Liver (tissue), 8 donors: ENCODE measurements at regions not wholly inside any gene's neighbourhood (a gene's known extent, or its start where the extent isn't known, plus 50 kb on each side); places are given as distances from the start of the nearest gene placed in this dataset.

Experiments used
- DNase-seq: peaks from one replicate; pipeline ENCODE4 v3.0.0-alpha.2; 2017; ENCODE audit warnings: low spot score
- H3K27ac ChIP-seq, 2 donors: one replicate each; pipeline ENCODE4 v1.7.0; 2013; ENCODE audit warnings: inconsistent platforms in 2 of 2, low read length in 2 of 2, control low read depth in 1 of 2, low read depth in 1 of 2, mild to moderate bottlenecking in 1 of 2
- H3K27me3 ChIP-seq, 4 donors: one replicate each; pipeline versions ENCODE4 v1.6.1 to v1.7.0; 2013; ENCODE audit warnings: low read length in 3 of 4, inconsistent platforms in 1 of 4, mild to moderate bottlenecking in 1 of 4, moderate library complexity in 1 of 4; ENCODE audit not compliant: control insufficient read depth in 4 of 4, insufficient read depth in 4 of 4
- H3K36me3 ChIP-seq, 4 donors: one replicate each; pipeline versions ENCODE4 v1.6.1 to v1.7.0; 2013; ENCODE audit warnings: low read length in 3 of 4, mild to moderate bottlenecking in 3 of 4, low read depth in 1 of 4, moderate library complexity in 1 of 4; ENCODE audit not compliant: control insufficient read depth in 4 of 4, insufficient read depth in 3 of 4
- H3K4me1 ChIP-seq, 4 donors: one replicate each; pipeline versions ENCODE4 v1.6.1 to v1.7.0; 2013; ENCODE audit warnings: low read length in 3 of 4, mild to moderate bottlenecking in 3 of 4, moderate library complexity in 1 of 4; ENCODE audit not compliant: control insufficient read depth in 4 of 4, insufficient read depth in 4 of 4
- H3K4me3 ChIP-seq, 3 donors: one replicate each; pipeline versions ENCODE4 v1.6.1 to v1.7.0; 2013; ENCODE audit warnings: low read length in 3 of 3, control low read depth in 1 of 3, low read depth in 1 of 3, mild to moderate bottlenecking in 1 of 3
- H3K9ac ChIP-seq, 2 donors: one replicate each; pipeline ENCODE4 v1.7.0; 2013; ENCODE audit warnings: low read length in 2 of 2, mild to moderate bottlenecking in 2 of 2, moderate library complexity in 2 of 2, control low read depth in 1 of 2, low read depth in 1 of 2
- H3K9me3 ChIP-seq, 4 donors: one replicate each; pipeline versions ENCODE4 v1.6.1 to v1.7.0; 2013; ENCODE audit warnings: low read length in 3 of 4; ENCODE audit not compliant: control insufficient read depth in 4 of 4
- ATF3 ChIP-seq: IDR thresholded peaks from 2 replicates; pipeline ENCODE4 v1.6.1; 2016; ENCODE audit warnings: antibody characterized with exemption
- EGR1 ChIP-seq, 2 donors: IDR thresholded peaks; 2 replicates each; pipeline ENCODE4 v1.6.1; 2016 to 2018; ENCODE audit warnings: antibody characterized with exemption in 2 of 2, low read depth in 2 of 2
- FOXA1 ChIP-seq: IDR thresholded peaks from 2 replicates; pipeline ENCODE4 v1.6.1; 2016; ENCODE audit warnings: antibody characterized with exemption
- FOXA2 ChIP-seq: IDR thresholded peaks from 2 replicates; pipeline ENCODE4 v1.6.1; 2016; ENCODE audit warnings: antibody characterized with exemption
- GABPA ChIP-seq, 2 donors: IDR thresholded peaks in 1 of 2; conservative IDR thresholded peaks in 1 of 2; 2 replicates each; pipeline ENCODE4 v1.6.1; 2016; ENCODE audit warnings: antibody characterized with exemption in 2 of 2, mild to moderate bottlenecking in 1 of 2, moderate library complexity in 1 of 2
- HNF4A ChIP-seq, 2 donors: conservative IDR thresholded peaks; 2 replicates each; pipeline ENCODE4 v1.6.1; 2016; ENCODE audit warnings: antibody characterized with exemption in 2 of 2, mild to moderate bottlenecking in 2 of 2
- HNF4G ChIP-seq: IDR thresholded peaks from 2 replicates; pipeline ENCODE4 v1.6.1; 2016; ENCODE audit warnings: antibody characterized with exemption
- JUND ChIP-seq, 2 donors: IDR thresholded peaks; 2 replicates each; pipeline ENCODE4 v1.6.1; 2016; ENCODE audit warnings: antibody characterized with exemption in 2 of 2
- NR2F2 ChIP-seq: IDR thresholded peaks from 2 replicates; pipeline ENCODE4 v1.6.1; 2016; ENCODE audit warnings: antibody characterized with exemption
- RAD21 ChIP-seq, 2 donors: IDR thresholded peaks; 2 replicates each; pipeline ENCODE4 v1.6.1; 2016; ENCODE audit warnings: antibody characterized with exemption in 2 of 2, mild to moderate bottlenecking in 2 of 2
- REST ChIP-seq: IDR thresholded peaks from 2 replicates; pipeline ENCODE4 v1.6.1; 2016; ENCODE audit warnings: antibody characterized with exemption, mild to moderate bottlenecking
- RXRA ChIP-seq, 2 donors: IDR thresholded peaks; 2 replicates each; pipeline ENCODE4 v1.6.1; 2017 to 2018; ENCODE audit warnings: antibody characterized with exemption in 2 of 2, mild to moderate bottlenecking in 1 of 2
- SP1 ChIP-seq: IDR thresholded peaks from 2 replicates; pipeline ENCODE4 v1.6.1; 2018; ENCODE audit warnings: antibody characterized with exemption, mild to moderate bottlenecking
- YY1 ChIP-seq: IDR thresholded peaks from 2 replicates; pipeline ENCODE4 v1.6.1; 2016; ENCODE audit warnings: antibody characterized with exemption, mild to moderate bottlenecking
- WGBS: extraction: QIAGEN DNeasy Blood & Tissue Kit; methylation state at CpG from one replicate; pipeline ENCODE4 v1.1.7; 2013; 5-methylcytosine and 5-hydroxymethylcytosine counted together
- TF ChIP-seq, protein P1 (sequence below): IDR thresholded peaks from 2 replicates; pipeline ENCODE4 v1.6.1; 2016; ENCODE audit warnings: antibody characterized with exemption
- TF ChIP-seq, protein P2 (sequence below): IDR thresholded peaks from 2 replicates; pipeline ENCODE4 v1.6.1; 2016; ENCODE audit warnings: antibody characterized with exemption
- TF ChIP-seq, protein P3 (sequence below): fragments of 150-350 bp; IDR thresholded peaks from 2 replicates; pipeline ENCODE4 v1.5.1; 2017; ENCODE audit warnings: improper control_type of control experiment, low read depth, low read length; ENCODE audit not compliant: missing input control
- donor health status: healthy.
- donor health status: healthy.
- donor health status: healthy.
- donor health status: healthy.
- donor health status: healthy.

- TF ChIP-seq REST (no peak), FOXA2 (no peak), FOXA1 (no peak), SP1 (no peak), HNF4G (no peak), GABPA (IDR thresholded peaks at IDR 0.05 in 1 of 2, conservative IDR thresholded peaks at IDR 0.05 in 1 of 2) (no peak), EGR1 (IDR thresholded peaks at IDR 0.05; ENCODE audit: low read depth in 2 of 2) (no peak), YY1 (no peak)
These were observed 108.6 kb downstream of the BRD1 start (continued) for GRCh38 chr22:49719046-49719445.

DNA sequence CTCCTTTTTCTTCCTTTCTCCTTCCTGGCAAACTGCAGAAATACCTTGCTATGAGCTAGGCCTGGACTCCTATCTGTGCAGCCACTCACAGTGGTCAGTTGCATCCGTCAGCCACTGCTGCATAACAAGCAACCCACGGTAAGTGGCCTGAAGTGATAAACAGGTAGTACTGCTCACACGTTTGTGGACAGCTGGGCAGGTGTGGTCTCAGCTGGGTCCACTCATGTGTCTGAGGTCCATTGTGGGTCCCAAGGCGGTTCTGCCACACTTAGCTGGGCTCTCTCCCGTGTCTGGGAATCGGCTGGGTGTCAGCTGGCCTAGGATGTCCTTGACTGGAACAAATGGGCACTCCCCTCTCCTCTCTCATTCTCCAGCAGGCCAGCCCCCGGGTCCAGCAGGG lies 109.3 kb downstream of the BRD1 start:
- no peak for TF ChIP-seq NR2F2
- no peak for TF ChIP-seq FOXA2
- no peak for TF ChIP-seq SP1
- TF ChIP-seq YY1 = no peak
- TF ChIP-seq, protein P1, sequence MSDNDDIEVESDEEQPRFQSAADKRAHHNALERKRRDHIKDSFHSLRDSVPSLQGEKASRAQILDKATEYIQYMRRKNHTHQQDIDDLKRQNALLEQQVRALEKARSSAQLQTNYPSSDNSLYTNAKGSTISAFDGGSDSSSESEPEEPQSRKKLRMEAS = no peak
- no peak for TF ChIP-seq GABPA (IDR thresholded peaks at IDR 0.05 in 1 of 2, conservative IDR thresholded peaks at IDR 0.05 in 1 of 2)
- H3K4me1 ChIP-seq = no peaks in the 10 kb centered on the region
- WGBS = 74% methylated on average over 7 of the region's 7 CpGs
- no peak overlapping the region for H3K4me3 ChIP-seq
- H3K9me3 ChIP-seq = no peaks in the 10 kb centered on the region
- H3K9ac ChIP-seq = no peak overlapping the region
- DNase-seq = no peak
- no peaks in the 10 kb centered on the region for H3K27me3 ChIP-seq
- no peaks in the 10 kb centered on the region for H3K36me3 ChIP-seq
- no peak overlapping the region for H3K27ac ChIP-seq

DNA sequence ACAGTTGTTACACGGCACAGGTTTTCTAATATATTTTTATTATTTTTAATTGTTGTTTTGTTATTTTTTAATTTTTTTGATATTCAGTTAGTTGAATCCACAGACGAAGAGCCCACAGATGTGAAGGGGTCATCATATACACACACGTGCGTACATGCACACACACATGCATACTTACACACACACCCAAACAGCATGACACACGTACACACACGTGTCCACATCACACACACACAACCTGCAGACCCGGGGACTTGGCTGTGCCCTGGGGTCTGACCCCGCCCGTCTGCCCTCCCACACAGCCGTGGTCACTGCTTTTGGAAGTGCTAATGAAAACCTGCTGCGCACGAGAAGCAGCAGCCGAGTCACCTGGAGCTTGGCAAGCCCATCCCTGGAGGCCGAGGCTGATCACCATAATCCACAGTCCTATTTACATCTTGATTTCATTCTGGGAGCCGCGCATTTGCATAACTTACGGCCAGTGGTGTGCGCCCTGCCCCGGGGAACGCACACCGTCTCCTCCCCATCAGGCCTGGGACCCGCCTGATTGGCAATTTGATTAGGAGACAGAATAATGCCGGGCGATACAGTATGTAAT lies 110.3 kb downstream of the BRD1 start:
- TF ChIP-seq, protein P2, sequence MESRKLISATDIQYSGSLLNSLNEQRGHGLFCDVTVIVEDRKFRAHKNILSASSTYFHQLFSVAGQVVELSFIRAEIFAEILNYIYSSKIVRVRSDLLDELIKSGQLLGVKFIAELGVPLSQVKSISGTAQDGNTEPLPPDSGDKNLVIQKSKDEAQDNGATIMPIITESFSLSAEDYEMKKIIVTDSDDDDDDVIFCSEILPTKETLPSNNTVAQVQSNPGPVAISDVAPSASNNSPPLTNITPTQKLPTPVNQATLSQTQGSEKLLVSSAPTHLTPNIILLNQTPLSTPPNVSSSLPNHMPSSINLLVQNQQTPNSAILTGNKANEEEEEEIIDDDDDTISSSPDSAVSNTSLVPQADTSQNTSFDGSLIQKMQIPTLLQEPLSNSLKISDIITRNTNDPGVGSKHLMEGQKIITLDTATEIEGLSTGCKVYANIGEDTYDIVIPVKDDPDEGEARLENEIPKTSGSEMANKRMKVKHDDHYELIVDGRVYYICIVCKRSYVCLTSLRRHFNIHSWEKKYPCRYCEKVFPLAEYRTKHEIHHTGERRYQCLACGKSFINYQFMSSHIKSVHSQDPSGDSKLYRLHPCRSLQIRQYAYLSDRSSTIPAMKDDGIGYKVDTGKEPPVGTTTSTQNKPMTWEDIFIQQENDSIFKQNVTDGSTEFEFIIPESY = no peak
- TF ChIP-seq FOXA1 (no peak), YY1 (no peak), HNF4G (no peak), RAD21 (IDR thresholded peaks at IDR 0.05) (no peak), SP1 (no peak), JUND (IDR thresholded peaks at IDR 0.05) (no peak), RXRA (IDR thresholded peaks at IDR 0.05) (no peak), FOXA2 (no peak), EGR1 (IDR thresholded peaks at IDR 0.05; ENCODE audit: low read depth in 2 of 2) (no peak), HNF4A (conservative IDR thresholded peaks at IDR 0.05) (no peak), REST (no peak), NR2F2 (no peak), ATF3 (no peak)
- TF ChIP-seq, protein P1 = no peak
- TF ChIP-seq, protein P3, sequence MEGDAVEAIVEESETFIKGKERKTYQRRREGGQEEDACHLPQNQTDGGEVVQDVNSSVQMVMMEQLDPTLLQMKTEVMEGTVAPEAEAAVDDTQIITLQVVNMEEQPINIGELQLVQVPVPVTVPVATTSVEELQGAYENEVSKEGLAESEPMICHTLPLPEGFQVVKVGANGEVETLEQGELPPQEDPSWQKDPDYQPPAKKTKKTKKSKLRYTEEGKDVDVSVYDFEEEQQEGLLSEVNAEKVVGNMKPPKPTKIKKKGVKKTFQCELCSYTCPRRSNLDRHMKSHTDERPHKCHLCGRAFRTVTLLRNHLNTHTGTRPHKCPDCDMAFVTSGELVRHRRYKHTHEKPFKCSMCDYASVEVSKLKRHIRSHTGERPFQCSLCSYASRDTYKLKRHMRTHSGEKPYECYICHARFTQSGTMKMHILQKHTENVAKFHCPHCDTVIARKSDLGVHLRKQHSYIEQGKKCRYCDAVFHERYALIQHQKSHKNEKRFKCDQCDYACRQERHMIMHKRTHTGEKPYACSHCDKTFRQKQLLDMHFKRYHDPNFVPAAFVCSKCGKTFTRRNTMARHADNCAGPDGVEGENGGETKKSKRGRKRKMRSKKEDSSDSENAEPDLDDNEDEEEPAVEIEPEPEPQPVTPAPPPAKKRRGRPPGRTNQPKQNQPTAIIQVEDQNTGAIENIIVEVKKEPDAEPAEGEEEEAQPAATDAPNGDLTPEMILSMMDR = no peak
- Histone ChIP-seq H3K4me3 (no peak overlapping the region), H3K27me3 (no peaks in the 10 kb centered on the region), H3K27ac (no peak overlapping the region), H3K4me1 (no peaks in the 10 kb centered on the region), H3K36me3 (no peaks in the 10 kb centered on the region), H3K9me3 (peaks cover 0 to 2% (median 0%) of the 10 kb centered on the region in 4 donors), H3K9ac (no peak overlapping the region)
- WGBS = 73% methylated on average over 24 of the region's 24 CpGs
- DNase-seq = no peak
